ENCODE measurements at regions not wholly inside any gene's neighbourhood (a gene's known extent, or its start where the extent isn't known, plus 50 kb on each side); places are given as distances from the start of the nearest gene placed in this dataset.

GRCh38 chr11:116610190-116610589 lies 162.6 kb downstream of the BUD13 start:
- no peak for TF ChIP-seq REST (IDR thresholded peaks at IDR 0.05; ENCODE audit: low read depth)
- no peak for TF ChIP-seq RAD21 (IDR thresholded peaks at IDR 0.05; ENCODE audit: low read depth)
- no peak for TF ChIP-seq YY1 (IDR thresholded peaks at IDR 0.05; ENCODE audit: low read depth)
- no peak for TF ChIP-seq CEBPB (IDR thresholded peaks at IDR 0.05)
- no peak for TF ChIP-seq TAF1 (IDR thresholded peaks at IDR 0.05; ENCODE audit: low read depth)
- TF ChIP-seq TCF12 (IDR thresholded peaks at IDR 0.05; ENCODE audit: low read depth) = no peak
- TF ChIP-seq EGR1 (IDR thresholded peaks at IDR 0.05) = no peak
- no peak for TF ChIP-seq CREB1 (IDR thresholded peaks at IDR 0.05; ENCODE audit: low read depth)
- no peak for TF ChIP-seq EP300 (IDR thresholded peaks at IDR 0.05; ENCODE audit: borderline replicate concordance)
- no peak for TF ChIP-seq NFIC (IDR thresholded peaks at IDR 0.05)
- no peak for TF ChIP-seq USF1 (IDR thresholded peaks at IDR 0.05)
- TF ChIP-seq TEAD4 (IDR thresholded peaks at IDR 0.05) = no peak
- TF ChIP-seq FOXM1 (IDR thresholded peaks at IDR 0.05; ENCODE audit: borderline replicate concordance, low read depth) = no peak
- TF ChIP-seq ZBTB7A (IDR thresholded peaks at IDR 0.05; ENCODE audit: low read depth) = no peak
- no peak for TF ChIP-seq MAX (IDR thresholded peaks at IDR 0.05)

GRCh38 chr11:116607027-116607426 lies 165.8 kb downstream of the BUD13 start:
- TF ChIP-seq TCF12 (IDR thresholded peaks at IDR 0.05; ENCODE audit: low read depth) = no peak
- no peak for TF ChIP-seq TEAD4 (IDR thresholded peaks at IDR 0.05)

GRCh38 chr11:116605543-116606459 lies 167.0 kb downstream of the BUD13 start:
- TF ChIP-seq REST (IDR thresholded peaks at IDR 0.05; ENCODE audit: low read depth) (peak; percentile 97), RAD21 (IDR thresholded peaks at IDR 0.05; ENCODE audit: low read depth) (peak; percentile 40), YY1 (IDR thresholded peaks at IDR 0.05; ENCODE audit: low read depth) (no peak), NFIC (IDR thresholded peaks at IDR 0.05) (no peak)

GRCh38 chr11:116603728-116604323 lies 169.0 kb downstream of the BUD13 start:
- no peak for TF ChIP-seq TEAD4 (IDR thresholded peaks at IDR 0.05)
- no peak for TF ChIP-seq USF1 (IDR thresholded peaks at IDR 0.05)
- no peak for TF ChIP-seq CEBPB (IDR thresholded peaks at IDR 0.05)
- TF ChIP-seq NFIC (IDR thresholded peaks at IDR 0.05) = no peak
- no peak for TF ChIP-seq MAX (IDR thresholded peaks at IDR 0.05)
- TF ChIP-seq TAF1 (IDR thresholded peaks at IDR 0.05; ENCODE audit: low read depth) = no peak
- TF ChIP-seq CREB1 (IDR thresholded peaks at IDR 0.05; ENCODE audit: low read depth) = no peak
- no peak for TF ChIP-seq TCF12 (IDR thresholded peaks at IDR 0.05; ENCODE audit: low read depth)

- TF ChIP-seq TCF12 (IDR thresholded peaks at IDR 0.05; ENCODE audit: low read depth) (no peak), CEBPB (IDR thresholded peaks at IDR 0.05) (no peak), RAD21 (IDR thresholded peaks at IDR 0.05; ENCODE audit: low read depth) (no peak), CREB1 (IDR thresholded peaks at IDR 0.05; ENCODE audit: low read depth) (no peak), YY1 (IDR thresholded peaks at IDR 0.05; ENCODE audit: low read depth) (no peak), USF1 (IDR thresholded peaks at IDR 0.05) (no peak), TAF1 (IDR thresholded peaks at IDR 0.05; ENCODE audit: low read depth) (no peak), NFIC (IDR thresholded peaks at IDR 0.05) (no peak), TEAD4 (IDR thresholded peaks at IDR 0.05) (no peak), MAX (IDR thresholded peaks at IDR 0.05) (no peak), REST (IDR thresholded peaks at IDR 0.05; ENCODE audit: low read depth) (no peak), EP300 (IDR thresholded peaks at IDR 0.05; ENCODE audit: borderline replicate concordance) (no peak), FOXM1 (IDR thresholded peaks at IDR 0.05; ENCODE audit: borderline replicate concordance, low read depth) (no peak)
Observed at GRCh38 chr11:116602637-116602942, 170.2 kb downstream of the BUD13 start.

All from Ishikawa (cell line).